HG03469 (cell line): ENCODE measurements at regions not wholly inside any gene's neighbourhood (a gene's known extent, or its start where the extent isn't known, plus 50 kb on each side); places are given as distances from the start of the nearest gene placed in this dataset.
A peak's percentile ranks its signal among the peaks of the same experiment; 100 is the strongest.
"Not testable (repeated sequence)": the region's sequence is repeated elsewhere in the genome, so short reads cannot be mapped to it uniquely, and the experiment has no call there.

Experiments
- ATAC-seq: cut with Tn5 transposase; IDR thresholded peaks from one replicate; pipeline ENCODE4 v1.9.1; 2021; ENCODE audit warnings: mild to moderate bottlenecking, moderate library complexity, moderate number of reproducible peaks; ENCODE audit not compliant: unreplicated experiment

DNA sequence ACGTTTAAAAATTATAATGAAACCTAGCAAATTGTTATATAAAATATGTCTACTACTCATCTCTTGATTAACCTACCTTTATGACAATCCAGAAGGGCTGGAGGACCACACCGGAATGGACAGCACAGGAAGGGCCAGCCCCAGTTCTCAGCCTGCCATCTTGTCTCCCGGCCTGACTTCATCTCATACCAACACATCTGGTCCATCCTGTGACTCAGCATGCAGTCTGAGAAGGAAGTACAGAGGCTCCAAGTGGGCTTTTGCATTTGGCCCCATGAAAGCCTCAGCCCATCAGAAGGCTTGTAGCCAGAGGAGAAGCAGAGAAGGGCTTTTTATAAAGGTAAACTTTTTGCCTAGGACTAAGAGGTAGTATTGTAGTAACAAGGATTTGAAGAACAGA lies 436.6 kb downstream of the MRPL39 start:
- ATAC-seq: no peak

DNA sequence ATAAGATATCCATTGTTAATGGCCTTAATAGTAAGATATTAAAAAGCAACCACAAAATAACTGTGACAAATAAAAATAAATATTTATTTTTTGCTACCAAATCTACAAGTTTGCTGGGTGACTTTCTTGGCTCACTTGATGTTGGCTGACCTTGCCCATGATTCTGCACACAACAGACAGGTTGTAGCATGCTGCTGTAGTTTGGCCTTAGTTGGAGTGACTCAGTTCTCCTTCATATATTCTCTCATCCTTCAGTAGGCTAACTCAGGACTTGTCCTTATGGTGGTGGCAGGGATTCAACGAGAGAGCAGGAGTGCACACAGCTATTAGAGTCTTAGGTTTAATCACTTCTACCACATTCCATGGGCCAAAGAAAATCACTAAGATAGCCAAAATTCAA lies 437.9 kb downstream of the MRPL39 start:
- no peak for ATAC-seq

DNA sequence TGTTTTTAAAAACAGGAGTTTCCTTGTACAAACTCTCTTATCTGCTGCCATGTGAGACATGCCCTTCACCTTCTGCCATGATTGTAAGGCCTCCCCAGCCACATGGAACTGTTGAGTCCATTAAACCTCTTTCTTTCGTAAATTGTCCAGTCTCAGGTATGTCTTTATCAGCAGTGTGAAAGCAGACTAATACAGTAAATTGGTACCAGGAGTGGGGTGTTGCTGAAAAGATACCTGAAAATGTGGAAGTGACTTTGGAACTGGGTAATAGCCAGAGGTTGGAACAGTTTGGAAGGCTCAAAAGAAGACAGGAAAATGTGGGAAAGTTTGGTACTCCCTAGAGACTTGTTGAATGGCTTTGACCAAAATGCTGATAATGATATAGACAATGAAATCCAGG lies 440.4 kb downstream of the MRPL39 start:
- not testable (repeated sequence) for ATAC-seq

DNA sequence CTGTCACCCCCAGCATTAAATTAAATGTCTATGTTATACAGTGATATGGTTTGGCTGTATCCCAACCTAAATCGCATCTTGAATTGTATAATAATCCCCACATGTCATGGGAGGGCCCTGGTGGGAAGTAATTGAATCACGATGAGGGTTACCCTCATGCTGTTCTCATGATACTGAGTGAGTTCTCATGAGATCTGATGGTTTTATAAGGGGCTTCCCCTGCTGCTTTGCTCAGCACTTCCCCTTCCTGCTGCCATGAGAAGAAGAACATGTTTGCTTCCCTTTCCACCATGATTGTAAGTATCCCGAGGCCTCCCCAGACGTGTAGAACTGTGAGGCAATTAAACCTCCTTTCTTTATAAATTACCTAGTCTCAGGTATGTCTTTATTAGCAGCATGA lies 445.7 kb downstream of the MRPL39 start:
- no peak for ATAC-seq

DNA sequence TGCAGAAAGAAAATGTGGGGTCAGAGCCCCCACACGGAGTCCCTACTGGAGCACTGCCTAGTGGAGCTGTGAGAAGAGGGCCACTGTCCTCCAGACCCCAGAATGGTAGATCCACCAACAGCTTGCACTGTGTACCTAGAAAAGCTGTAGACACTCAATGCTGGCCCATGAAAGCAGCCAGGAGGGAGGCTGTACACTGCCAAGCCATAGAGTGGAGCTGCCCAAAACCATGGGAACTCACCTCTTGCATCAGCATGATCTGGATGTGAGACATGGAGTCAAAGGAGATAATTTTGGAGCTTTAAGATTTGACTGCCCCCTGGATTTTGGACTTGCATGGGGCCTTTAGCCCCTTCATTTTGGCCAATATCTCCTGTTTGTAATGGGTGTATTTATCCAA lies 452.3 kb downstream of the MRPL39 start:
- ATAC-seq: not testable (repeated sequence)

DNA sequence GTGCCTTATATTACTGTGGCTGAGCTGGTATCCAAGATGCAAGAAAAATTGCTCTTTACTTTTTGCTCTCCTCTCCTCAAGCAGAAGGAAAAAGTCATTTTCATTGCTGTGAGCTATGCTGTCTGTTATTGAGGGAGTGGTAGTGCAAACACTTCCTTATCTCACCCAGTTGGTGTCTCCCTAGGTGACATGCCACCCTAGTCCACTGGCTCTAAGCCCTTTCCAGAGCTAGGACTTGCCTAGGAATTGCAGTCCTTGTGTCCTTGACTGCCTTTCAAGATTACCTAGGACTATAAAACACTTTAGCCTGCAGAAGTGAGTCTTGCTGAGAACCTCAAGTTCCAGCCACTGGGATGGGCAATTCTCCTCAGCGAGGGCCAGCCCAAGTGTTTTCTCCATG lies 458.3 kb downstream of the MRPL39 start:
- no peak for ATAC-seq

DNA sequence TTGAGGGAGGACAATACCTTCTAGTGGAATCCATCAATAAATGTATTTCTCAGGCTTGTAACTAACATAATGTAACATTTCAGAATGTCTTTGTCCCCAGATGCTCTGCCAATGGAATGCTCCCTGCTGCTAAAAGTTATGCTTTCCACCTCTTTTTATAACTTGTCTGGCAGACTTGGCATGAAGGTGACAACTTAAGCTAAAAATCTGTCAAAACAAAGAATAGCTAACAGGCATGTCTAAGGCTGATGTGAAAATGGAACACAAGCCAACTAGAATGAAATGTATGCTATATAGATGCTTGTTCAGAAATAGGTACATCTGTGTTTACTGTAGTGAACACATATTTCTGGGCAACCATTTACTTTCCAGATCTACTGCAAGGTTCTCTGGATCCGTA lies 467.9 kb downstream of the MRPL39 start:
- ATAC-seq: no peak

DNA sequence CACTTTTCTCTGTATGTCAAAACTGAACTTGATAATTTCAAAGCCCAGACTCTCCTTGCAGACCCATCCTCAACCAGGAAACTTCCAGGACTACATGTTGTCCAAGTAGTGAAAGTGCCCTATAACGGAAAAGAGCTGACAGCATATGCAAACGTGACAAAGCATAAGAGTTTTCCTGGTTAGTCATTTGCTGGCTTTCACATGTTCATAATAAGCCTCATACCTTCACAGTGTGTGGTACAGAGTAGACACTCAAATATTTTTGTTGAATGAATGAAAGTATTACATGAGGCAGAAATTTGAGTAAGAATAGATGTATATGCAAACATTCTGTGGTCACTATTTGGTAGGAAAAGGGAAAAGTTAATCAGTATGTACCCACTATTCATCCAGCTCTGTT lies 473.3 kb downstream of the MRPL39 start:
- no peak for ATAC-seq

DNA sequence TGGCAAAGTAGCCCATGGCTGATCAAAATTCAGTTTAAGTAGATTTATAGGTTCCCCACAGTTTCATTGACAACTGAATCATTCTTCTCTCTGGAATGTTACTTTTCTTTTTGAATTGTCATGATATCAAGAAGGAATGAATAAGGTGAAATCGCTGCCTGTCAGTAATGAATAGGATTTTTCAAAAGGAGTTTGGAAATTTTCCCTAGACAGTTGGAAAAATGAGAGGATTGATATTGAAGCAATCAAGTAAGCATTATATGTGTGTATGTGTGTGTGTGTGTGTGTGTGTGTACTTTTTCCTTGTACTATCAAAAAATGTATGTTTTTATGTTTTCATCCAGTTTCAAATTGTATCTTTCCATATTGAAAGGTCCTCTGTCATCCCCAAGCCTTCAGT lies 479.5 kb downstream of the MRPL39 start:
- no peak for ATAC-seq

DNA sequence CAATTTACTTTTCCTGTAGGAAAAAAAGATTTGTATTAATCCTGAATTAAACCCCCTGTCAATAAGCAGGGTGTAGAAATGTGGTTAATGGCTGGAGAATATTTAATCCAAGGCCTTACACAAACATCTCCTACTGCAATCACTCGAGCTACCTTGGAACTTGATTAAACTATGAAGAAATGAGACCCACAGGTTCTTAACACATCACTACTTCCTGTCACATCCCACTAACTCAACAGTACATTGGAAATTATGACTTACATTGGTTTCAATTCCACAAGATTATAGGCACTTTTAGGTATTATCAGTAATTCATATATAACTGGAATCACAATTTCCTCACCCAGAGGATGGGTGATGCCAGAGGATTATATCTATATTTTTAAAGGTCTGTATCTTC lies 480.3 kb downstream of the MRPL39 start:
- no peak for ATAC-seq

DNA sequence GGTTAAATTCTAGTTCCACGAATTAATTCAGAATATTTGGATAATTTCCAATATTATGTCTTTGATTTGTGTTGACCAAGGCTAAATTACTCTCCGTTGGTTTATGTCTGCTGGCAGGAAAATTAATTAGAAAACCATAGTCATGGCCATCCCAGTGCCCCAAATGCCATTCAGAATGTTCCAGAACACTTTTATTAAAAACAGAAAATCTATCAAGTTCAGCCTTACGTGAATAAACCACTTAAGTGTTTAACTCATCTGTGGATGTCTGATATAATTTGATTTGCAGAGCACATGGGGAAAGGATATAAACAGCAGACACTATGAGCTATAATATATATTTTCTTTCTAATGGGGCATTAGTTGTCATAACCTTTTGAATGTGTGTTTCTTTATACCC lies 480.7 kb downstream of the MRPL39 start:
- ATAC-seq: no peak

DNA sequence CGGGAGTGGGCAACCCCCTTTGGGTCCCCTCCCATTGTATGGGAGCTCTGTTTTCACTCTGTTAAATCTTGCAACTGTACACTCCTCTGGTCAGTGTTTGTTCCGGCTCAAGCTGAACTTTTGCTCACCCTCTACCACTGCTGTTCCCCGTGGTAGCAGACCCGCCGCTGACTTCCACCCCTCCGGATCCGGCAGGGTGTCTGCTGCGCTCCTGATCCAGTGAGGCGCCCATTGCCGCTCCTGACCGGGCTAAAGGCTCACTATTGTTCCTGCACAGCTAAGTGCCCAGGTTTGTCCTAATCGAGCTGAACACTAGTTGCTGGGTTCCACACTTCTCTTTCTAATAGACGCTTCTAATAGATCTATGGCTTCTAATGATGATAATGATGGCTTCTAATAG lies 488.6 kb downstream of the MRPL39 start:
- ATAC-seq: no peak

DNA sequence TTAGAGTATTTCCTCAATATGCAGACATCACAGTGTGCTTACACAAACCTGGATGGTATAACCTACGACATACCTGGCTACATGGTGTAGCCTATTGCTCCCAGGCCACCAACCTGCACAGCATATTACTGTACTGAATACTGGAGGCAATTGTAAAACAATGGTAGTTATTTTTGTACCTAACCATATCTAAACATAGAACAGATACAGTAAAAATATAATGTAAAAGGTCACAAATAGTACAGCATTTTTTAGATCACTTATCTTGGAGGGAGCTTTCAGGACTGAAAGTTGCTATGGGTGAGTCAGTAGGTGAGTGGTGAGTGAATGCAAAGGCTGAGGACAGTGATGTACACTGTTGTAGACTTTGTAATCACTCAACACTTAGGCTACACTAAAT lies 492.3 kb downstream of the MRPL39 start:
- ATAC-seq: peak; percentile 90

DNA sequence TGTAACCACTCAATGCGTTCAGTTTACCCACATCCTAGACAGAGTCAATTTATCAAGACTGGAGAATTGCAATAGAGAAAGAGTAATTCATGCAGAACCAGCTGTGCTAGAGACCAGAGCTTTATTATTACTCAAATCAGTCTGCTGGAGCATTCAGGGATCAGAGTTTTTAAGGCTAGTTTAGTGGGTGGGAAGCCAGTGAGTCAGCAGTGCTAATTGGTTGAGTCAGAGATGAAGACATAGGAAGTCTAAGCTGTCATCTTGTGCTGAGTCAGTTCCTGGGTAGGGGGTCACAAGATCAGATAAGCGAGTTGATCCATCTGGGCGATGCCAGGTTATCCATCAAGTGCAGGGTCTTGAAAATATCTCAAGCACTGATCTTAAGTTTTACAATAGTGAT lies 499.6 kb downstream of the MRPL39 start:
- no peak for ATAC-seq

DNA sequence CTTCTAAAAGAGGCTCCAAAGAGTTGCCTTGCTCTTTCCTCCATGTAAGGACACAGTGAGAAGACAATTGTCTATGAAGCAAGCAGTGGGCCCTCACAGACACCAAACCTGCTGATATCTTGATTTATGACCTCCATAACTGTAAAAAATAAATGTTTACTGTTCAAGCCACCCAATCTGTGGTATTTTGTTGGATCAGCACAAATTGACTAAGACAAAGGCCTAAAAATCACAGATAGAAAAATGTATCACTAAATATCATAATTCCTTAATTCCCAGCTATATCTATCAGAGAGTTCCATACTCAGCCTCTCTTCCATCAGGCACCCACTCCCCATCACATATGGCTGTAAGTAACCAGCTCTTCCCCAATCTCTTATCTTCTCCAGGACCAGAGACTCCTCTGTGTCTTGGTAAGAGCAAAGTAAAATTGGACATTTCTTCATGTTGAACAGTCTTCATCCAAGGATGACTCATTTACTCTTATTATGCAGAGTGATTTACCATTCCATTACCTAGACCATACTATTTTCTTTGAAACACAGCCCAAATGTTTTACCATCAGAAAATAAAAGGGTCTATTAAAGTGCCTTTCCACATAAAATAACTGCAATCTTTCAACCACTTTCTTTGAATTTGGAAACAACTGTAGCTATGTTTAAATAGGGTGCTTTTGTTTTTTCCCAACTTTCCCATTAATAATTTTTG lies 503.6 kb downstream of the MRPL39 start:
- ATAC-seq: no peak

DNA sequence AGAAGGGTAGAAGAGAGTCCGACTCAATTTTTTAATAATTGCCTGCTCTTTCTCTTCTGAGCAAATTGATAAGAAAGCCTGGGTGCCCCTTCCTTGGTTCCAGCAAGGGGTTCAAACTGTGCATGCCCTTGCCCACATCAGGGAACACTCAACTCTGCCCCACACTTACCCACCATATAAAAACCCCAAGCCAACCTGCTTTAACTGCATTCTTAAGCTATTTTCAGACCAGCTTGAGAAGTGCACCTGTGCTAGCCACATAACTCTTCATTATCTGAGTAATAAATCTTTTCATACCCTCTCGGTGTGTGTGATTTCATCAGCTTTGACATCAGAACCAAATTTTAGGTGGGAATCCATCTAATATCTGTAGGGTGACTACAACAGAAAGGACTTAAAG lies 509.6 kb downstream of the MRPL39 start:
- ATAC-seq: no peak

DNA sequence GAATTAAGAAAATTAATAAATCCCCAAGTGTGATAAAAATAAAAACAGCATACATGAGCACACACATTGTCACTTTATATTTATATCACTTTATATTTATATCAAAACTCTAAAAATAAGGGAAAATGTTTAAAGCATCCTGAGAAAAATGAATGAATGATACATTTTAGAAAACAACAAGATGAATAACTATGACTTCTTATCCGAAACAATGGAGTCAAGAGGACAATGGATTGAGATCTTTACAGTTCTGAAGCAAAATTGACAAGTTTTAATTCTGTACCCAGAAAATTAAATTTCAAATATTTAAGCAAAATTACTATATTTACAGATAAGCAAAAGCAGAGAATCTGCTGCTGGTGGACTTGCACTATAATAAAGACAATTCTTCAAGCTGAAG lies 512.6 kb downstream of the MRPL39 start:
- ATAC-seq: no peak

DNA sequence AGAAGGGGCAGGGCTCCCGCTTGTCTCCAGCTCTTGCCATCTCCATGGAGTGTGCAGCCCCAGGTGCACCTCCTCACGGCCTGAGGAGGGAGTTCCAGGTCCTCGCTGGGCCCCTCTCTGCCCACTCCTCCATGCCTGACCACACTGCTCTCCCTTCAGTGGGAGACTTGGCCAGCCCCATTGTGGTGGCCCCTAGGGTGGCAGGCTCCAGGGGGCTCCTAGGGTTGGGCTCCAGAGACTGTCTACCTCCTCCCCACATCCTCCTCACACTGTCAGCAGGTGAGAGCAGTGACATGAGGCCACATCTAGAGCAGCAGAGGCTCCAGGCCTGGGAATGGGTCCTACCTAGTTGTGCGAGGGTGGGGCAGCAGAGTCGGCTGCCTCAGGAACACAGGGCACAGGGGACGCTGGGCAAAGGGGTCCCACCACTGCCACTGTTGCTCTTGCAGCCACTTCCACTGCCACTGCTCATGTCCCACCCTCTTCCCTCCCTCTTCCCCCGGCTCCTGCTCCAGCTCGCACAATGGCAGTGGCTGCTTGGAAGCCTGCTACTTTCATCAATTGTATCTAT lies 514.8 kb downstream of the MRPL39 start:
- no peak for ATAC-seq

DNA sequence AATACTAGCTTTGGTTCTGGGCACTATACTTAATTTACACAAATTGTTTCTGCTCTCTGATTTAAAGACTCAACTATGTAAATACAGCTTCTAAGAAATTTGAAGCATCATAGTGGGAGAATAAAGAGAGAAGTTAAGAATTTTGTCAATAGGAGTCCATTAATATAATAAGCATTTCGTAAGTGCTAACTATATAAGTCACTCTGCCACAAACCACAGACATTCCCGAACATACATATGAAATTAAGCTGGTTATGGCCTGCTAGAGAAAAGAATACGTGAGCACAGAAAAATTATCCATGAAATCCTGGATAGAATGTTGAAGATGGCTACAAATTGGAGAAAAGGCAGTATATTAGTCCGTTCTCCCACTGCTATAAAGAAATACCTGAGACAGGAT lies 526.2 kb downstream of the MRPL39 start:
- ATAC-seq: no peak

DNA sequence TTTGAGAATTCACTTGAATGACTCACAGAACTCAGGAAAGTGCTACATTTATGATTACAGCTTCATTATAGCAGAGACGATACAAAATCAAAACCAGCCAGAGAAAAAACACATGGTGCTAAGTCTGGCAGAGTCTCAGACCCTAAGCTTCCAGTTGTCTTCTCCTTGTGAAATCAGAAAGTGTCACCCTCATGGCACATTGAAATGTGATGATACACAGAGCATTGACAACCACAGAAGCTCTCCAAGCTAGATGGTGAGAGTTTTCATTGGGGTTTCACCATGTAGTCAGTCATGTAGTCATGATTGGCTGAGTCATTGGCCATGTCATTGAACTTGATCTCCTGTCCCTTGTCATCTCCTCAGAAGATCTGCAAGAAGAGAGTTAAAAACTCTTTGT lies 526.6 kb downstream of the MRPL39 start:
- ATAC-seq: no peak

DNA sequence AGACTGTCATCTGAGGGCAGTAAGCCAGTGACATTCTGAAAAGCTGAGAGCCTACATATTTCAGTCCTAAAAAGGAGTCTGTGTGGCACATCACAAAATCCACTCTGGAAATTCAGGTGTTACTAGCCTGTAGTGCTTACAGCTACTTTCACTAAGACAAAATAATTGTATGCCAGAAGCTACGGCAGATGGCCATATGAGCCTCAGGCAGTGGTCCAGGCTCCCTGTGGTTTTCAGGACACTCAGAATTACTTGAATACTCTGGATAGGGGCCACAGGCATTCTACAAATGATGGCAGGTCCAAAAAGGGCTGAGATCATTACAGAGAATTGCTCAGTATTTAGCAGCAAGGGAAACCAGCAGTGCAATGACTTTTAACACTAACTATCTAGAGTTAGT lies 527.1 kb downstream of the MRPL39 start:
- no peak for ATAC-seq

DNA sequence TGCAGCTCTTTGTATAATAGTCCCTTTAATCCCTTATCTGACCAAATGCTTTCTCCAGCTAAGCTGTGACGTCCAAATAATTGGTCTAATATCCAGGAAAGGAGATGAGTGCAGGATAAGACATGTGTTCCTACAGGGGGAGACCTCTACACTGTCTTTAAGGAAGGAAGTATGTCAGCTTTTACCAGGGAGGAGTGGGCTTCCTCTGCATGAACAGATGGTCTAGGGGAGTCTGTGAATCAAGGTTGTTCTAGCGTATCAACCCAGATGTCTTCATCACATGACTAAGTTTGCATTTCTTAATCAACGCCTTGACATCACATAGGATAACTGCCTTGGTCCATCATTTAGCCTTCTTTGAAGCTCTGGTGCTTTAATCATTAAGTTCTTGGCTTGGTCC lies 528.2 kb downstream of the MRPL39 start:
- no peak for ATAC-seq

DNA sequence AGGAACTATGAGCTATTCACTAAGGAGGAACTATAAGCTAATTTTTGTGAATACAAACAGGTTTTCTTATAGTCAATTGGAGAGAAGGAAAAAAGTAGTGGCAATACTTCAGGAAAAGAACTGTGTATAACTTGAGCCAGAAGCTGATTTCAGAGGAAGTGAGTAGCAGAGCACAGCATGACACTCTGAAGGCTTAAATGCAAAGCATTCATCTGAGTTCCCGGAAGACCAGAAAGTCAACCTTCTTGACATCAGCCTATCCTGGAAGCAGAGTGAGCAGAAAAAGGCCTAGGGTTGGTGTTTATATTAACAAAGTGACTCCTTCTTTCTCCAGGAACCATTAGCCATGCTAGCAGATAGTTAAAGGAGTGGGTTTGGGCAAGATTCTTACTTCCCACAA lies 545.2 kb downstream of the MRPL39 start:
- no peak for ATAC-seq
